Testis (tissue), 2 donors: ENCODE measurements at regions not wholly inside any gene's neighbourhood (a gene's known extent, or its start where the extent isn't known, plus 50 kb on each side); places are given as distances from the start of the nearest gene placed in this dataset.

ENCODE experiments used
- DNase-seq: peaks from one replicate; pipeline ENCODE4 v3.0.0-alpha.2; 2019
- H3K27ac ChIP-seq, 2 donors: fragments of 200-600 bp; sonication (generic); one replicate each; pipeline ENCODE4 v1.5.1; 2019
- H3K27me3 ChIP-seq: fragments of 200-600 bp; sonication (generic); one replicate; pipeline ENCODE4 v1.5.1; 2019
- H3K36me3 ChIP-seq: fragments of 200-600 bp; sonication (generic); one replicate; pipeline ENCODE4 v1.5.1; 2017; ENCODE audit warnings: low read depth; ENCODE audit errors: missing control alignments
- H3K4me1 ChIP-seq: fragments of 200-600 bp; sonication (generic); one replicate; pipeline ENCODE4 v1.5.1; 2019
- H3K4me3 ChIP-seq, 2 donors: fragments of 200-600 bp; sonication (generic); one replicate each; pipeline ENCODE4 v1.5.1; 2017 to 2019
- H3K9me3 ChIP-seq: fragments of 200-600 bp; sonication (generic); one replicate; pipeline ENCODE4 v1.5.1; 2017
- POLR2A ChIP-seq: fragments of 450-650 bp; IDR thresholded peaks from one replicate; pipeline ENCODE4 v1.6.1; 2017; ENCODE audit warnings: antibody characterized with exemption, mild to moderate bottlenecking, moderate library complexity
- WGBS, 2 donors: methylation state at CpG; one replicate each; pipeline ENCODE4 v1.1.5; 2018; 5-methylcytosine and 5-hydroxymethylcytosine counted together
- intact Hi-C: fragments of 100-400 bp; cut with DNase I; formaldehyde crosslinking; loops from one replicate; pipeline ENCODE4 v1.15.1; 2023; ENCODE audit warnings: low total_unique reads
- TF ChIP-seq, protein P1 (sequence below), 3 experiments: fragments of 450-650 bp in 2 of 3; fragments of 200-600 bp in 1 of 3; sonication (generic) in 1 of 3; IDR thresholded peaks; one replicate each; pipeline ENCODE4 v1.5.1; 2016 to 2019; ENCODE audit warnings: antibody characterized with exemption in 3 of 3, mild to moderate bottlenecking in 2 of 3, moderate library complexity in 1 of 3

- intact Hi-C loops = no loop called here
- Histone ChIP-seq H3K4me3 (no peak overlapping the region), H3K9me3 (no peaks in the 10 kb centered on the region), H3K27ac (no peak overlapping the region), H3K4me1 (no peaks in the 10 kb centered on the region), H3K27me3 (no peaks in the 10 kb centered on the region), H3K36me3 (no peaks in the 10 kb centered on the region)
- 81 to 87% methylated on average over 2 of the region's 2 CpGs for WGBS, 2 donors
- TF ChIP-seq, protein P1, sequence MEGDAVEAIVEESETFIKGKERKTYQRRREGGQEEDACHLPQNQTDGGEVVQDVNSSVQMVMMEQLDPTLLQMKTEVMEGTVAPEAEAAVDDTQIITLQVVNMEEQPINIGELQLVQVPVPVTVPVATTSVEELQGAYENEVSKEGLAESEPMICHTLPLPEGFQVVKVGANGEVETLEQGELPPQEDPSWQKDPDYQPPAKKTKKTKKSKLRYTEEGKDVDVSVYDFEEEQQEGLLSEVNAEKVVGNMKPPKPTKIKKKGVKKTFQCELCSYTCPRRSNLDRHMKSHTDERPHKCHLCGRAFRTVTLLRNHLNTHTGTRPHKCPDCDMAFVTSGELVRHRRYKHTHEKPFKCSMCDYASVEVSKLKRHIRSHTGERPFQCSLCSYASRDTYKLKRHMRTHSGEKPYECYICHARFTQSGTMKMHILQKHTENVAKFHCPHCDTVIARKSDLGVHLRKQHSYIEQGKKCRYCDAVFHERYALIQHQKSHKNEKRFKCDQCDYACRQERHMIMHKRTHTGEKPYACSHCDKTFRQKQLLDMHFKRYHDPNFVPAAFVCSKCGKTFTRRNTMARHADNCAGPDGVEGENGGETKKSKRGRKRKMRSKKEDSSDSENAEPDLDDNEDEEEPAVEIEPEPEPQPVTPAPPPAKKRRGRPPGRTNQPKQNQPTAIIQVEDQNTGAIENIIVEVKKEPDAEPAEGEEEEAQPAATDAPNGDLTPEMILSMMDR (IDR thresholded peaks at IDR 0.05) = no peak
- no peak for TF ChIP-seq POLR2A
- DNase-seq = no peak
Measured at GRCh38 chr6:114906096-114906495, 563.3 kb upstream of the HS3ST5 start.

GRCh38 chr6:114897536-114897935, 554.7 kb upstream of the HS3ST5 start:
- Histone ChIP-seq H3K36me3 (no peaks in the 10 kb centered on the region), H3K27ac (no peak overlapping the region), H3K9me3 (no peaks in the 10 kb centered on the region), H3K4me1 (no peaks in the 10 kb centered on the region), H3K27me3 (no peaks in the 10 kb centered on the region), H3K4me3 (no peak overlapping the region)
- intact Hi-C loops = no loop called here
- no peak for TF ChIP-seq POLR2A
- TF ChIP-seq, protein P1 (IDR thresholded peaks at IDR 0.05) = no peak
- no peak for DNase-seq

DNA sequence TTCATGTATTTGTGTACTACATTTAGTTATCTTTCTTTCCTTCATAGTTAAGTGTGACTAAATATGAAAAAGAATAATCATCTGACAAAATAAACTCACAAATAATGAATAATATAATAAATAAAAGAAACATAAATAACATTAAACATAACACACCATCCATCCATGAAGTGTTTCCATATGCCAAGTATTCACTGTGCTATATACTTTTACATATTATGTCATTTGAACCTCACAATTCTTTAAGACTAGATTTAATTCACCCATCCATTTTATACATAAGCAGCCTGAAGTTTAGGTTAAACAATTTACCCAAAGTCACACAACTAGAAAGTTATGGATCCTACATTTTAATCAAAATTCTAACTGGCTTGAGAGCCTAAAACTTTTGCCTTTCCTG, 549.4 kb upstream of the HS3ST5 start:
- intact Hi-C loops = no loop called here
- no peak overlapping the region for H3K27ac ChIP-seq
- no peak overlapping the region for H3K4me3 ChIP-seq
- H3K27me3 ChIP-seq = no peaks in the 10 kb centered on the region
- DNase-seq = no peak
- H3K4me1 ChIP-seq = no peaks in the 10 kb centered on the region
- TF ChIP-seq, protein P1 (IDR thresholded peaks at IDR 0.05) = no peak
- TF ChIP-seq POLR2A = no peak
- no peaks in the 10 kb centered on the region for H3K9me3 ChIP-seq
- H3K36me3 ChIP-seq = no peaks in the 10 kb centered on the region

DNA sequence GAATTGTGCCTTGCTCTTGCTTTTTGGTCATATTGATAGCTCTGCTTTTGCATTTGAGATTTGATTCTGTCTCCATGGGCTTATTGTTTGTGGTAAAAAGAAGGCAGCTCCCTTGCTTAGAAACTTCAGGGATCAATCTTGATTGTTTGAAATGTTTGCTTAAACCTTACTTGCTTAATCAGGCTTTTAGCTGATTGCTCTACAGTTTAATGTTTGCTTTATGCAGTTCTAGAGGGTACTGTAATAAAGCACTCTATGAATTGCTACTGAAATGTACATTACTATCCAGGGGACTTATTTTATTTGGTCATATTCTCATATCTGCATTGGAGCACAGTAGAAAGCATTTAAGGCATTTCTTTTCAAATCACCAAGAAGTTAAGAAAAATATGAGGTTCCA, 545.4 kb upstream of the HS3ST5 start:
- Histone ChIP-seq H3K9me3 (no peaks in the 10 kb centered on the region), H3K4me3 (no peak overlapping the region), H3K36me3 (no peaks in the 10 kb centered on the region), H3K27ac (no peak overlapping the region), H3K4me1 (no peaks in the 10 kb centered on the region), H3K27me3 (no peaks in the 10 kb centered on the region)
- TF ChIP-seq, protein P1 (IDR thresholded peaks at IDR 0.05) = no peak
- TF ChIP-seq POLR2A = no peak
- DNase-seq = no peak
- intact Hi-C loops = no loop called here

DNA sequence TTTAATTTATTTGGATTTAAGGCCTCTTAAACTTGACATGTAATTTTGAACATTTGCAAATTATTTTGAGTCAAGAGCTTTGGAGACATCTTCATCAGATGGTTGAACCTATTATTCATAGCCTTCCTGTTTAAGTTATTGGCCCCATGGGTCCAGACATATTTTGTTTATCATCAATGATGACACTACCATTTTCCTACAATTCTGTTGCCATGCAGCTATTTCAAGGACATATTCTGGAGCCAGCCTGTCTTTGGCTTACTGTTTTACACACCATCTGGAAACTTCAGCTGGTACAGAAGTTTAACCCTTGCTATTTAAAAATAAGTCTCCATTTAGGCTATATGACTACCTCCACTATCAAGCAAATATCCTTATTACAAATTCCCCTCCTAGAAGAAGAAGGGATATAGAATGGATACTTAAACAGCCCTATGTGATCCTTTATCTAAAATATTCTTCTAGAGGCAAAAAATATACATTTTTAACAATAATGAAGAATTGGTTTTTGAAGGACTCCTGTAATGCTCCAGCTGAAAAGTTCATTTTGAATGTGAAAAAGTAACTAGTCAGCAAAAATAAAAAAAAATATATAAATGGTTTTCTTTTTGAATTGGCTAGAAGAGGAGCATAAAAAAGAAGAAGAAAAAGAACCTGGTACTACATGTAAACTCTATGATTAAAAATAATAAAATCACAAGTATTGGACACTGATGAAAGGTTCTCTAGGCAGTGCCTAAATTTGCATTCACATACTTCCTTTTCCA, 544.0 kb upstream of the HS3ST5 start:
- H3K9me3 ChIP-seq = no peaks in the 10 kb centered on the region
- H3K27ac ChIP-seq = no peak overlapping the region
- no peaks in the 10 kb centered on the region for H3K36me3 ChIP-seq
- DNase-seq = no peak
- H3K27me3 ChIP-seq = no peaks in the 10 kb centered on the region
- intact Hi-C loops = no loop called here
- no peaks in the 10 kb centered on the region for H3K4me1 ChIP-seq
- no peak overlapping the region for H3K4me3 ChIP-seq
- TF ChIP-seq POLR2A = no peak
- TF ChIP-seq, protein P1 (IDR thresholded peaks at IDR 0.05) = no peak
